CD4-positive, alpha-beta memory T cell (primary cell): ENCODE measurements at regions not wholly inside any gene's neighbourhood (a gene's known extent, or its start where the extent isn't known, plus 50 kb on each side); places are given as distances from the start of the nearest gene placed in this dataset.
"Not testable (repeated sequence)": the region's sequence is repeated elsewhere in the genome, so short reads cannot be mapped to it uniquely, and the experiment has no call there.

Experiments
- CTCF ChIA-PET: fragments of 350-600 bp; sonication (Branson Sonifier 250); formaldehyde crosslinking; loops from one replicate; lab custom pipeline; 2021; ENCODE audit warnings: inconsistent platforms; ENCODE audit not compliant: partially characterized antibody; lab: Charles Lee
- POLR2A ChIA-PET: fragments of 350-600 bp; sonication (Branson Sonifier 250); formaldehyde crosslinking; loops from one replicate; lab custom pipeline; 2021; ENCODE audit not compliant: partially characterized antibody; lab: Charles Lee
- DNase-seq, 5 donors: peaks; one replicate each; pipeline versions ENCODE4 v3.0.0 to v3.0.0-alpha.2; 2020 to 2022; ENCODE audit warnings: mixed read lengths in 1 of 5
- H3K27ac ChIP-seq: one replicate; pipeline ENCODE4 v1.7.0; 2013; ENCODE audit warnings: low read depth, low read length
- H3K27me3 ChIP-seq: 2 replicates; pipeline ENCODE4 v1.7.0; 2013; ENCODE audit warnings: mild to moderate bottlenecking, low read length, moderate library complexity; ENCODE audit not compliant: insufficient read depth
- H3K36me3 ChIP-seq: 2 replicates; pipeline ENCODE4 v1.7.0; 2013; ENCODE audit warnings: mild to moderate bottlenecking, low read length, moderate library complexity; ENCODE audit not compliant: insufficient read depth
- H3K4me1 ChIP-seq: 2 replicates; pipeline ENCODE4 v1.7.0; 2013; ENCODE audit warnings: mild to moderate bottlenecking, low read length, moderate library complexity; ENCODE audit not compliant: insufficient read depth
- H3K4me3 ChIP-seq, 2 donors: one replicate each; pipeline ENCODE4 v1.7.0; 2013; ENCODE audit warnings: low read length in 2 of 2, mild to moderate bottlenecking in 1 of 2
- H3K9me3 ChIP-seq, 2 donors: one replicate each; pipeline ENCODE4 v1.7.0; 2013; ENCODE audit warnings: low read length in 2 of 2, control low read depth in 1 of 2; ENCODE audit not compliant: control insufficient read depth in 1 of 2
- H3K27ac Mint-ChIP-seq, 7 donors: one replicate each; pipeline ENCODE4 v1.8.0; 2020 to 2021; ENCODE audit warnings: mixed read lengths in 7 of 7, mild to moderate bottlenecking in 6 of 7, inconsistent platforms in 3 of 7, moderate library complexity in 3 of 7
- H3K27me3 Mint-ChIP-seq, 2 donors: one replicate each; pipeline ENCODE4 v1.8.0; 2020 to 2021; ENCODE audit warnings: mixed read lengths in 2 of 2
- H3K36me3 Mint-ChIP-seq, 2 donors: one replicate each; pipeline ENCODE4 v1.8.0; 2020 to 2021; ENCODE audit warnings: mixed read lengths in 2 of 2, inconsistent platforms in 1 of 2, mild to moderate bottlenecking in 1 of 2
- H3K4me1 Mint-ChIP-seq, 4 donors: one replicate each; pipeline ENCODE4 v1.8.0; 2020 to 2021; ENCODE audit warnings: mixed read lengths in 4 of 4, mild to moderate bottlenecking in 1 of 4
- H3K4me3 Mint-ChIP-seq, 8 donors: one replicate each; pipeline ENCODE4 v1.8.0; 2020 to 2021; ENCODE audit warnings: mixed read lengths in 8 of 8, mild to moderate bottlenecking in 7 of 8, moderate library complexity in 6 of 8, inconsistent platforms in 3 of 8
- H3K9me3 Mint-ChIP-seq, 8 donors: one replicate each; pipeline ENCODE4 v1.8.0; 2020 to 2021; ENCODE audit warnings: mixed read lengths in 8 of 8, mild to moderate bottlenecking in 5 of 8, inconsistent platforms in 3 of 8, moderate library complexity in 1 of 8
- intact Hi-C: fragments of 100-400 bp; cut with micrococcal nuclease; formaldehyde crosslinking; loops from one replicate; pipeline ENCODE4 v1.15.1; 2023

- intact Hi-C loops = no loop called here
- Mint-ChIP-seq H3K27ac (no peak overlapping the region), H3K27me3 (no peaks in the 10 kb centered on the region), H3K9me3 (peaks cover 0 to 5% (median 0%) of the 10 kb centered on the region in 8 donors), H3K36me3 (no peaks in the 10 kb centered on the region), H3K4me1 (no peaks in the 10 kb centered on the region), H3K4me3 (no peak overlapping the region)
- no peaks in the 10 kb centered on the region for H3K27me3 ChIP-seq
- no peak for DNase-seq
- no peaks in the 10 kb centered on the region for H3K36me3 ChIP-seq
- H3K4me1 ChIP-seq = no peaks in the 10 kb centered on the region
- H3K9me3 ChIP-seq = no peaks in the 10 kb centered on the region
- ChIA-PET POLR2A (no interaction called here), CTCF (no interaction called here)
- no peak overlapping the region for H3K4me3 ChIP-seq
- no peak overlapping the region for H3K27ac ChIP-seq
Measured at GRCh38 chr4:71882113-71882841, 98.4 kb upstream of the GC start.

GRCh38 chr4:71900366-71900765 is 116.5 kb upstream of the GC start:
- H3K27me3 ChIP-seq, intact Hi-C loops, H3K36me3 ChIP-seq, H3K4me3 Mint-ChIP-seq, H3K27ac Mint-ChIP-seq, H3K9me3 ChIP-seq, H3K27ac ChIP-seq, H3K27me3 Mint-ChIP-seq, DNase-seq, H3K4me1 ChIP-seq, H3K36me3 Mint-ChIP-seq, H3K4me3 ChIP-seq, H3K9me3 Mint-ChIP-seq, CTCF ChIA-PET, POLR2A ChIA-PET, H3K4me1 Mint-ChIP-seq: not testable (repeated sequence)

GRCh38 chr4:71905594-71905993 is 121.7 kb upstream of the GC start:
- H3K27ac ChIP-seq, CTCF ChIA-PET, H3K4me3 ChIP-seq, H3K27ac Mint-ChIP-seq, H3K27me3 ChIP-seq, POLR2A ChIA-PET, H3K36me3 Mint-ChIP-seq, H3K4me1 ChIP-seq, intact Hi-C loops, H3K9me3 ChIP-seq, H3K36me3 ChIP-seq, H3K4me3 Mint-ChIP-seq, H3K4me1 Mint-ChIP-seq, H3K27me3 Mint-ChIP-seq, DNase-seq: not testable (repeated sequence)
- peaks cover 2 to 17% (median 14%) of the 10 kb centered on the region in 8 donors for H3K9me3 Mint-ChIP-seq

- H3K4me3 Mint-ChIP-seq = no peak overlapping the region
- H3K27ac ChIP-seq = no peak overlapping the region
- no peaks in the 10 kb centered on the region for H3K9me3 ChIP-seq
- no peaks in the 10 kb centered on the region for H3K36me3 Mint-ChIP-seq
- H3K4me1 ChIP-seq = no peaks in the 10 kb centered on the region
- H3K4me1 Mint-ChIP-seq = no peaks in the 10 kb centered on the region
- POLR2A ChIA-PET = no interaction called here
- no peaks in the 10 kb centered on the region for H3K27me3 Mint-ChIP-seq
- no peak for DNase-seq
- no peaks in the 10 kb centered on the region for H3K36me3 ChIP-seq
- CTCF ChIA-PET = no interaction called here
- intact Hi-C loops = no loop called here
- H3K27me3 ChIP-seq = no peaks in the 10 kb centered on the region
- H3K27ac Mint-ChIP-seq = no peak overlapping the region
- H3K4me3 ChIP-seq = no peak overlapping the region
- H3K9me3 Mint-ChIP-seq = peaks cover 2 to 17% (median 14%) of the 10 kb centered on the region in 8 donors
Measured at GRCh38 chr4:71906096-71906495, 122.2 kb upstream of the GC start.

GRCh38 chr4:71907071-71907470 is 123.2 kb upstream of the GC start:
- no peak overlapping the region for H3K27ac Mint-ChIP-seq
- no peak for DNase-seq
- intact Hi-C loops = no loop called here
- H3K27me3 Mint-ChIP-seq = no peaks in the 10 kb centered on the region
- ChIA-PET POLR2A (no interaction called here), CTCF (no interaction called here)
- no peaks in the 10 kb centered on the region for H3K9me3 ChIP-seq
- H3K4me3 ChIP-seq = no peak overlapping the region
- H3K36me3 ChIP-seq = no peaks in the 10 kb centered on the region
- H3K9me3 Mint-ChIP-seq = peaks cover 2 to 17% (median 14%) of the 10 kb centered on the region in 8 donors
- H3K4me3 Mint-ChIP-seq = no peak overlapping the region
- H3K27me3 ChIP-seq = no peaks in the 10 kb centered on the region
- no peak overlapping the region for H3K27ac ChIP-seq
- no peaks in the 10 kb centered on the region for H3K4me1 Mint-ChIP-seq
- H3K4me1 ChIP-seq = no peaks in the 10 kb centered on the region
- H3K36me3 Mint-ChIP-seq = no peaks in the 10 kb centered on the region

- Mint-ChIP-seq H3K9me3 (peaks cover 2 to 17% (median 14%) of the 10 kb centered on the region in 8 donors), H3K27ac (no peak overlapping the region), H3K4me1 (no peaks in the 10 kb centered on the region), H3K27me3 (no peaks in the 10 kb centered on the region), H3K36me3 (no peaks in the 10 kb centered on the region), H3K4me3 (no peak overlapping the region)
- Histone ChIP-seq H3K27me3 (no peaks in the 10 kb centered on the region), H3K4me3 (no peak overlapping the region), H3K27ac (no peak overlapping the region), H3K36me3 (no peaks in the 10 kb centered on the region), H3K4me1 (no peaks in the 10 kb centered on the region), H3K9me3 (no peaks in the 10 kb centered on the region)
- intact Hi-C loops = no loop called here
- no peak for DNase-seq
- POLR2A ChIA-PET = no interaction called here
- CTCF ChIA-PET = no interaction called here
Measured at GRCh38 chr4:71907782-71908181, 123.9 kb upstream of the GC start.

GRCh38 chr4:71913275-71913674 is 118.5 kb upstream of the NPFFR2 start:
- intact Hi-C loops = no loop called here
- Mint-ChIP-seq H3K27me3 (no peaks in the 10 kb centered on the region), H3K4me3 (no peak overlapping the region), H3K27ac (no peak overlapping the region), H3K36me3 (no peaks in the 10 kb centered on the region), H3K4me1 (no peaks in the 10 kb centered on the region), H3K9me3 (peaks cover 0 to 4% (median 0%) of the 10 kb centered on the region in 8 donors)
- Histone ChIP-seq H3K27ac (no peak overlapping the region), H3K27me3 (no peaks in the 10 kb centered on the region), H3K4me3 (no peak overlapping the region), H3K36me3 (no peaks in the 10 kb centered on the region), H3K9me3 (no peaks in the 10 kb centered on the region), H3K4me1 (no peaks in the 10 kb centered on the region)
- ChIA-PET CTCF (interaction anchor here (1.0 kb wide), 1 partner anchor 26 kb away, joined by 3 read pairs; no protein-coding TSS in a partner anchor), POLR2A (no interaction called here)
- DNase-seq = no peak
